Calu3 (cell line): ENCODE measurements at regions not wholly inside any gene's neighbourhood (a gene's known extent, or its start where the extent isn't known, plus 50 kb on each side); places are given as distances from the start of the nearest gene placed in this dataset.
"Not testable (repeated sequence)": the region's sequence is repeated elsewhere in the genome, so short reads cannot be mapped to it uniquely, and the experiment has no call there.

ENCODE experiments used
- BruUV-seq: library from RNA; stranded (reverse); fragments of 400-500 nt; replicated peaks from 2 replicates; lab custom pipeline; 2021; lab: Mats Ljungman, UMichigan
- CTCF ChIA-PET: fragments of 300-600 bp; sonication (Branson Sonifier 250); formaldehyde crosslinking; loops from one replicate; lab custom pipeline; 2022; ENCODE audit warnings: antibody characterized with exemption; lab: Charles Lee
- DNase-seq: peaks from one replicate; pipeline ENCODE4 v3.0.0; 2022
- H3K27ac Mint-ChIP-seq: one replicate; pipeline ENCODE4 v1.8.0; 2022; ENCODE audit warnings: mixed read lengths; ENCODE audit not compliant: unreplicated experiment
- H3K27me3 Mint-ChIP-seq: one replicate; pipeline ENCODE4 v1.8.0; 2022; ENCODE audit warnings: mixed read lengths; ENCODE audit not compliant: unreplicated experiment
- H3K36me3 Mint-ChIP-seq: one replicate; pipeline ENCODE4 v1.8.0; 2022; ENCODE audit warnings: mild to moderate bottlenecking, moderate library complexity, mixed read lengths; ENCODE audit not compliant: insufficient read depth, unreplicated experiment
- H3K4me1 Mint-ChIP-seq: one replicate; pipeline ENCODE4 v1.8.0; 2022; ENCODE audit warnings: mild to moderate bottlenecking, low read depth, mixed read lengths; ENCODE audit not compliant: unreplicated experiment
- H3K4me3 Mint-ChIP-seq: one replicate; pipeline ENCODE4 v1.8.0; 2022; ENCODE audit warnings: mild to moderate bottlenecking, low read depth, moderate library complexity, mixed read lengths; ENCODE audit not compliant: unreplicated experiment
- H3K9me3 Mint-ChIP-seq: one replicate; pipeline ENCODE4 v1.8.0; 2022; ENCODE audit warnings: low read depth, mixed read lengths; ENCODE audit not compliant: unreplicated experiment
- intact Hi-C: fragments of 100-400 bp; cut with micrococcal nuclease; formaldehyde crosslinking; loops from one replicate; pipeline ENCODE4 v1.10.0; 2022; ENCODE audit not compliant: unreplicated experiment
- TF ChIP-seq, protein P1 (sequence below): fragments of 200-600 bp; IDR thresholded peaks from one replicate; pipeline ENCODE4 v1.8.0; 2022; ENCODE audit warnings: antibody characterized with exemption; ENCODE audit not compliant: unreplicated experiment

DNA sequence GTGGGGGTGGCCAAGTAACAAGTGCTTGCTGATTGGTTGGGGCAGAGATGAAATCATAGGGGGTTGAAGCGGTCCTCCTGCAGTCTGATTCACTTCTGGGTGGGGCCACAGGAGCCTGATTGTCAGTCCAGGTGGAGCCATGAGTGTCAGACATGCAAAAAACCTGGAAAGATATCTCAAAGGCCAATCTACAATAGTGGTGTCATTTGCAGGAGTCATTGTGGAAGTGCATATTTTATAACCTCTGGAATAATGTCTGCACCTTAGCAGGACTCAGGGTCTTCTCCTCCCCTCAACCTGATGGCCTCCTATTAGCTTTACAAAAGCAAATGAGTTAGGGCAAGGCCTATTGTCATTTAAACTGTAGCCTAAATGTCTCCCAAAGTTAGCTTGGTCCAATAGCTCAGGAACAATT lies 241.4 kb downstream of the NUAK1 start:
- no peaks in the 10 kb centered on the region for H3K9me3 Mint-ChIP-seq
- no peaks in the 10 kb centered on the region for H3K4me1 Mint-ChIP-seq
- no peaks in the 10 kb centered on the region for H3K36me3 Mint-ChIP-seq
- no TSS peak for BruUV-seq
- no peak overlapping the region for H3K4me3 Mint-ChIP-seq
- intact Hi-C loops: no loop called here
- TF ChIP-seq, protein P1, sequence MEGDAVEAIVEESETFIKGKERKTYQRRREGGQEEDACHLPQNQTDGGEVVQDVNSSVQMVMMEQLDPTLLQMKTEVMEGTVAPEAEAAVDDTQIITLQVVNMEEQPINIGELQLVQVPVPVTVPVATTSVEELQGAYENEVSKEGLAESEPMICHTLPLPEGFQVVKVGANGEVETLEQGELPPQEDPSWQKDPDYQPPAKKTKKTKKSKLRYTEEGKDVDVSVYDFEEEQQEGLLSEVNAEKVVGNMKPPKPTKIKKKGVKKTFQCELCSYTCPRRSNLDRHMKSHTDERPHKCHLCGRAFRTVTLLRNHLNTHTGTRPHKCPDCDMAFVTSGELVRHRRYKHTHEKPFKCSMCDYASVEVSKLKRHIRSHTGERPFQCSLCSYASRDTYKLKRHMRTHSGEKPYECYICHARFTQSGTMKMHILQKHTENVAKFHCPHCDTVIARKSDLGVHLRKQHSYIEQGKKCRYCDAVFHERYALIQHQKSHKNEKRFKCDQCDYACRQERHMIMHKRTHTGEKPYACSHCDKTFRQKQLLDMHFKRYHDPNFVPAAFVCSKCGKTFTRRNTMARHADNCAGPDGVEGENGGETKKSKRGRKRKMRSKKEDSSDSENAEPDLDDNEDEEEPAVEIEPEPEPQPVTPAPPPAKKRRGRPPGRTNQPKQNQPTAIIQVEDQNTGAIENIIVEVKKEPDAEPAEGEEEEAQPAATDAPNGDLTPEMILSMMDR: no peak
- H3K27ac Mint-ChIP-seq: no peak overlapping the region
- DNase-seq: no peak
- CTCF ChIA-PET: interaction anchor here (0.5 to 0.7 kb wide), 2 partner anchors 565 to 1560 kb away, joined by 4 read pairs; no protein-coding TSS in a partner anchor
- H3K27me3 Mint-ChIP-seq: no peaks in the 10 kb centered on the region

DNA sequence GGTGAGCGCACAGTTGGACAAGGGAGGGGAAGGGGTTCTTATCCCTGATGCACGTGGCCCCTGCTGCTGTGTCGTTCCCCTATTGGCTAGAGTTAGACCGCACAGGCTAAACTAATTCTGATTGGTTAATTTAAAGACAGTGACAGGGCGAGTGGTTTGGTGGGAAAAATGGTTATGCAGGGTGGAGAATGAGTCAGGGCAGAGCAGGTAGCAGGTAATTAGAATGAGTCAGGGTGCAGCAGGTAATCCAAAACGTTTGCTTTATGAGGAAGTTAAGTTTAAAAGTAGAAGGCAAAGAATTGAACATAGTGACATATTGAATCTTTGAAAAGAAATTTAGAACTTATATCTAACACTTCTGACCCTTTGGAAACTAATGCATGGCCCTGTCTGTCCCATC lies 240.5 kb downstream of the NUAK1 start:
- H3K4me3 Mint-ChIP-seq, H3K27ac Mint-ChIP-seq, BruUV-seq, DNase-seq, H3K27me3 Mint-ChIP-seq, H3K4me1 Mint-ChIP-seq, intact Hi-C loops, H3K36me3 Mint-ChIP-seq, H3K9me3 Mint-ChIP-seq, CTCF ChIA-PET: not testable (repeated sequence)

- Mint-ChIP-seq H3K27ac (no peak overlapping the region), H3K36me3 (no peaks in the 10 kb centered on the region), H3K4me3 (no peak overlapping the region), H3K9me3 (no peaks in the 10 kb centered on the region), H3K4me1 (no peaks in the 10 kb centered on the region), H3K27me3 (no peaks in the 10 kb centered on the region)
- BruUV-seq: no TSS peak
- CTCF ChIA-PET: no interaction called here
- no peak for DNase-seq
- TF ChIP-seq, protein P1: no peak
- intact Hi-C loops: no loop called here
Observed at GRCh38 chr12:105899589-105899988, 239.2 kb downstream of the NUAK1 start.

- Mint-ChIP-seq H3K9me3 (no peaks in the 10 kb centered on the region), H3K36me3 (no peaks in the 10 kb centered on the region), H3K4me3 (no peak overlapping the region), H3K27me3 (peaks cover 15% of the 10 kb centered on the region), H3K27ac (no peak overlapping the region), H3K4me1 (no peaks in the 10 kb centered on the region)
- no TSS peak for BruUV-seq
- no peak for DNase-seq
- intact Hi-C loops: no loop called here
- TF ChIP-seq, protein P1: no peak
- CTCF ChIA-PET: no interaction called here
Observed at GRCh38 chr12:105906561-105906960, 232.2 kb downstream of the NUAK1 start.

- TF ChIP-seq, protein P1: no peak
- Mint-ChIP-seq H3K4me1 (no peaks in the 10 kb centered on the region), H3K4me3 (no peak overlapping the region), H3K9me3 (no peaks in the 10 kb centered on the region), H3K27me3 (peaks cover 26% of the 10 kb centered on the region), H3K27ac (no peak overlapping the region), H3K36me3 (no peaks in the 10 kb centered on the region)
- CTCF ChIA-PET: interaction anchor here (1.1 kb wide), 1 partner anchor 20 kb away, joined by 3 read pairs; no protein-coding TSS in a partner anchor
- BruUV-seq: no TSS peak
- intact Hi-C loops: no loop called here
- DNase-seq: no peak
Observed at GRCh38 chr12:105907982-105908381, 230.8 kb downstream of the NUAK1 start.
